ENCODE measurements at regions not wholly inside any gene's neighbourhood (a gene's known extent, or its start where the extent isn't known, plus 50 kb on each side); places are given as distances from the start of the nearest gene placed in this dataset.
A peak's percentile ranks its signal among the peaks of the same experiment; 100 is the strongest.

DNA sequence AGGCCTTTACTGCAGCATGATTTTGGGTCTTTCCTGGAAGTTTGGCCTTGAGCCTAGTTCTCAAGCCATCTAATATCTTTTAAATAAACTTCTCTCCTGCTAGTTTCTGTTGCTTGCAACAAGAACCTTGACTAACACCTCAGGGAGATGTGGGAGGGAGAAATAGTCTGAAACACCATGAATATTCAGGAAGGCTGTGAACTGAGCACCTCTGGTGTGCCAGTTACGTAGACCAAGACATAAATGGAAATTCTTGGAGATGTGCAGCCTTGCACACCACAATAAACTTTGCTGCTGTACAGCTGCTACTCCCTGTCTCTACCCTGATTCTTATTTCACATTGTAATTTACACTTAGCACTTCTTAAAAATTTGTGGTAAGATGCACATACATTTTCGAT, 86.9 kb upstream of the SPATA13 start:
- Histone ChIP-seq H3K4me3 (ENCODE audit: low read depth in 1 of 3, low read length in 3 of 3) (no peak overlapping the region), H3K36me3 (ENCODE audit: control insufficient read depth in 4 of 4, insufficient read depth in 3 of 4, low read depth in 1 of 4, low read length in 3 of 4) (no peaks in the 10 kb centered on the region), H3K27ac (ENCODE audit: low read depth in 1 of 2, low read length in 2 of 2) (no peak overlapping the region), H3K4me1 (ENCODE audit: control insufficient read depth in 4 of 4, insufficient read depth in 4 of 4, low read length in 3 of 4) (peaks cover 6 to 19% (median 14%) of the 10 kb centered on the region in 4 donors), H3K9ac (ENCODE audit: low read depth in 1 of 2, low read length in 2 of 2) (no peak overlapping the region), H3K27me3 (ENCODE audit: control insufficient read depth in 4 of 4, insufficient read depth in 4 of 4, low read length in 3 of 4) (no peaks in the 10 kb centered on the region), H3K9me3 (ENCODE audit: control insufficient read depth in 4 of 4, low read length in 3 of 4) (no peaks in the 10 kb centered on the region)
- TF ChIP-seq, protein P1, sequence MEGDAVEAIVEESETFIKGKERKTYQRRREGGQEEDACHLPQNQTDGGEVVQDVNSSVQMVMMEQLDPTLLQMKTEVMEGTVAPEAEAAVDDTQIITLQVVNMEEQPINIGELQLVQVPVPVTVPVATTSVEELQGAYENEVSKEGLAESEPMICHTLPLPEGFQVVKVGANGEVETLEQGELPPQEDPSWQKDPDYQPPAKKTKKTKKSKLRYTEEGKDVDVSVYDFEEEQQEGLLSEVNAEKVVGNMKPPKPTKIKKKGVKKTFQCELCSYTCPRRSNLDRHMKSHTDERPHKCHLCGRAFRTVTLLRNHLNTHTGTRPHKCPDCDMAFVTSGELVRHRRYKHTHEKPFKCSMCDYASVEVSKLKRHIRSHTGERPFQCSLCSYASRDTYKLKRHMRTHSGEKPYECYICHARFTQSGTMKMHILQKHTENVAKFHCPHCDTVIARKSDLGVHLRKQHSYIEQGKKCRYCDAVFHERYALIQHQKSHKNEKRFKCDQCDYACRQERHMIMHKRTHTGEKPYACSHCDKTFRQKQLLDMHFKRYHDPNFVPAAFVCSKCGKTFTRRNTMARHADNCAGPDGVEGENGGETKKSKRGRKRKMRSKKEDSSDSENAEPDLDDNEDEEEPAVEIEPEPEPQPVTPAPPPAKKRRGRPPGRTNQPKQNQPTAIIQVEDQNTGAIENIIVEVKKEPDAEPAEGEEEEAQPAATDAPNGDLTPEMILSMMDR (IDR thresholded peaks at IDR 0.05; ENCODE audit: low read depth, low read length, missing input control), result no peak
- TF ChIP-seq RAD21 (IDR thresholded peaks at IDR 0.05), result no peak
- TF ChIP-seq, protein P2, sequence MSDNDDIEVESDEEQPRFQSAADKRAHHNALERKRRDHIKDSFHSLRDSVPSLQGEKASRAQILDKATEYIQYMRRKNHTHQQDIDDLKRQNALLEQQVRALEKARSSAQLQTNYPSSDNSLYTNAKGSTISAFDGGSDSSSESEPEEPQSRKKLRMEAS (IDR thresholded peaks at IDR 0.05), result no peak
- no peak for TF ChIP-seq RXRA (IDR thresholded peaks at IDR 0.05)
- TF ChIP-seq YY1 (IDR thresholded peaks at IDR 0.05), result no peak
- no peak for TF ChIP-seq NR2F2 (IDR thresholded peaks at IDR 0.05)
- no peak for TF ChIP-seq ZBTB33 (IDR thresholded peaks at IDR 0.05)
- no peak for TF ChIP-seq HNF4A (conservative IDR thresholded peaks at IDR 0.05)
- no peak for TF ChIP-seq TAF1 (conservative IDR thresholded peaks at IDR 0.05)
- TF ChIP-seq EGR1 (IDR thresholded peaks at IDR 0.05; ENCODE audit: low read depth in 2 of 2), result no peak
- no peak for TF ChIP-seq HNF4G (IDR thresholded peaks at IDR 0.05)
- no peak for DNase-seq (ENCODE audit: low spot score)
- WGBS, result 96% methylated on average over 2 of the region's 2 CpGs

- no peak overlapping the region for H3K4me3 ChIP-seq (ENCODE audit: low read depth in 1 of 3, low read length in 3 of 3)
- no peak for DNase-seq (ENCODE audit: low spot score)
- H3K9me3 ChIP-seq (ENCODE audit: control insufficient read depth in 4 of 4, low read length in 3 of 4), result no peaks in the 10 kb centered on the region
- TF ChIP-seq FOXA2 (IDR thresholded peaks at IDR 0.05) (no peak), REST (IDR thresholded peaks at IDR 0.05) (no peak), FOXA1 (IDR thresholded peaks at IDR 0.05) (no peak), NR2F2 (IDR thresholded peaks at IDR 0.05) (no peak), HNF4A (conservative IDR thresholded peaks at IDR 0.05) (no peak), HNF4G (IDR thresholded peaks at IDR 0.05) (no peak), GABPA (IDR thresholded peaks at IDR 0.05 in 1 of 2, conservative IDR thresholded peaks at IDR 0.05 in 1 of 2) (peak; percentile 23 to 63), YY1 (IDR thresholded peaks at IDR 0.05) (no peak), ZBTB33 (IDR thresholded peaks at IDR 0.05) (no peak), RAD21 (IDR thresholded peaks at IDR 0.05) (peak in 1 of 2 donors; percentile 35), RXRA (IDR thresholded peaks at IDR 0.05) (peak in 1 of 2 donors; percentile 7), TAF1 (conservative IDR thresholded peaks at IDR 0.05) (no peak), EGR1 (IDR thresholded peaks at IDR 0.05; ENCODE audit: low read depth in 2 of 2) (no peak), JUND (IDR thresholded peaks at IDR 0.05) (no peak), SP1 (IDR thresholded peaks at IDR 0.05) (peak; percentile 25)
- TF ChIP-seq, protein P1 (IDR thresholded peaks at IDR 0.05; ENCODE audit: low read depth, low read length, missing input control), result no peak
- TF ChIP-seq, protein P2 (IDR thresholded peaks at IDR 0.05), result peak; percentile 25
- TF ChIP-seq, protein P3, sequence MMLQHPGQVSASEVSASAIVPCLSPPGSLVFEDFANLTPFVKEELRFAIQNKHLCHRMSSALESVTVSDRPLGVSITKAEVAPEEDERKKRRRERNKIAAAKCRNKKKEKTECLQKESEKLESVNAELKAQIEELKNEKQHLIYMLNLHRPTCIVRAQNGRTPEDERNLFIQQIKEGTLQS (IDR thresholded peaks at IDR 0.05), result no peak
- H3K27me3 ChIP-seq (ENCODE audit: control insufficient read depth in 4 of 4, insufficient read depth in 4 of 4, low read length in 3 of 4), result no peaks in the 10 kb centered on the region
- H3K9ac ChIP-seq (ENCODE audit: low read depth in 1 of 2, low read length in 2 of 2), result peak overlapping the region in 1 of 2 donors; percentile 42
- H3K4me1 ChIP-seq (ENCODE audit: control insufficient read depth in 4 of 4, insufficient read depth in 4 of 4, low read length in 3 of 4), result peaks cover 6 to 19% (median 14%) of the 10 kb centered on the region in 4 donors
- 23% methylated on average over 2 of the region's 2 CpGs for WGBS
- no peaks in the 10 kb centered on the region for H3K36me3 ChIP-seq (ENCODE audit: control insufficient read depth in 4 of 4, insufficient read depth in 3 of 4, low read depth in 1 of 4, low read length in 3 of 4)
- peak overlapping the region; percentile 93 to 98 for H3K27ac ChIP-seq (ENCODE audit: low read depth in 1 of 2, low read length in 2 of 2)
Observed at GRCh38 chr13:24074678-24075077, 85.8 kb upstream of the SPATA13 start.
